ENCODE measurements at regions not wholly inside any gene's neighbourhood (a gene's known extent, or its start where the extent isn't known, plus 50 kb on each side); places are given as distances from the start of the nearest gene placed in this dataset.

GRCh38 chr22:48546653-48547424 lies 1280.8 kb downstream of the BRD1 start:
- Mint-ChIP-seq H3K4me3 (no peak overlapping the region), H3K36me3 (no peaks in the 10 kb centered on the region), H3K9me3 (peaks cover 0 to 2% of the 10 kb centered on the region in 2 donors), H3K27me3 (ENCODE audit: low read depth in 2 of 2) (no peaks in the 10 kb centered on the region), H3K27ac (no peak overlapping the region), H3K4me1 (no peaks in the 10 kb centered on the region)
- no peak overlapping the region for H3K4me3 ChIP-seq (ENCODE audit: low read length)
- intact Hi-C loops (cut with micrococcal nuclease): no loop called here
- H3K27ac ChIP-seq (ENCODE audit: low read length): no peak overlapping the region
- 84% methylated on average over 19 of the region's 19 CpGs for WGBS (ENCODE audit: insufficient coverage)
- ATAC-seq (no peak), DNase-seq (no peak)
- no peaks in the 10 kb centered on the region for H3K4me1 ChIP-seq (ENCODE audit: control insufficient read depth, insufficient read depth, low read length)
- TF ChIP-seq CTCF (IDR thresholded peaks at IDR 0.05): no peak
- no peaks in the 10 kb centered on the region for H3K27me3 ChIP-seq (ENCODE audit: control insufficient read depth, insufficient read depth, low read length)
- no peaks in the 10 kb centered on the region for H3K9me3 ChIP-seq (ENCODE audit: control insufficient read depth, insufficient read depth, low read length)
- H3K36me3 ChIP-seq (ENCODE audit: control insufficient read depth, insufficient read depth, low read length): no peaks in the 10 kb centered on the region

GRCh38 chr22:48545987-48546386 lies 1281.7 kb downstream of the BRD1 start:
- DNase-seq: no peak
- Histone ChIP-seq H3K4me1 (ENCODE audit: control insufficient read depth, insufficient read depth, low read length) (no peaks in the 10 kb centered on the region), H3K36me3 (ENCODE audit: control insufficient read depth, insufficient read depth, low read length) (no peaks in the 10 kb centered on the region), H3K27me3 (ENCODE audit: control insufficient read depth, insufficient read depth, low read length) (no peaks in the 10 kb centered on the region), H3K9me3 (ENCODE audit: control insufficient read depth, insufficient read depth, low read length) (no peaks in the 10 kb centered on the region), H3K27ac (ENCODE audit: low read length) (no peak overlapping the region), H3K4me3 (ENCODE audit: low read length) (no peak overlapping the region)
- no peak for TF ChIP-seq CTCF (IDR thresholded peaks at IDR 0.05)
- no peaks in the 10 kb centered on the region for H3K4me1 Mint-ChIP-seq
- H3K27ac Mint-ChIP-seq: no peak overlapping the region
- 90% methylated on average over 18 of the region's 18 CpGs for WGBS (ENCODE audit: insufficient coverage)
- intact Hi-C loops (cut with micrococcal nuclease): no loop called here
- H3K4me3 Mint-ChIP-seq: no peak overlapping the region
- no peaks in the 10 kb centered on the region for H3K27me3 Mint-ChIP-seq (ENCODE audit: low read depth in 2 of 2)
- H3K36me3 Mint-ChIP-seq: no peaks in the 10 kb centered on the region
- H3K9me3 Mint-ChIP-seq: peaks cover 0 to 2% of the 10 kb centered on the region in 2 donors
- ATAC-seq: no peak

GRCh38 chr22:48541401-48542098 lies 1286.1 kb downstream of the BRD1 start:
- peaks cover 0 to 4% of the 10 kb centered on the region in 2 donors for H3K27me3 Mint-ChIP-seq (ENCODE audit: low read depth in 2 of 2)
- DNase-seq (no peak), ATAC-seq (no peak)
- no peak overlapping the region for H3K27ac Mint-ChIP-seq
- intact Hi-C loops (cut with micrococcal nuclease): no loop called here
- no peak for TF ChIP-seq CTCF (IDR thresholded peaks at IDR 0.05)
- no peaks in the 10 kb centered on the region for H3K36me3 Mint-ChIP-seq
- no peaks in the 10 kb centered on the region for H3K4me1 ChIP-seq (ENCODE audit: control insufficient read depth, insufficient read depth, low read length)
- WGBS (ENCODE audit: insufficient coverage): 85% methylated on average over 16 of the region's 16 CpGs
- H3K9me3 Mint-ChIP-seq: peaks cover 0 to 2% of the 10 kb centered on the region in 2 donors
- H3K27ac ChIP-seq (ENCODE audit: low read length): no peak overlapping the region
- H3K9me3 ChIP-seq (ENCODE audit: control insufficient read depth, insufficient read depth, low read length): no peaks in the 10 kb centered on the region
- no peak overlapping the region for H3K4me3 Mint-ChIP-seq
- H3K4me1 Mint-ChIP-seq: no peaks in the 10 kb centered on the region
- H3K4me3 ChIP-seq (ENCODE audit: low read length): no peak overlapping the region
- H3K27me3 ChIP-seq (ENCODE audit: control insufficient read depth, insufficient read depth, low read length): no peaks in the 10 kb centered on the region
- no peaks in the 10 kb centered on the region for H3K36me3 ChIP-seq (ENCODE audit: control insufficient read depth, insufficient read depth, low read length)
